CD4-positive, CD25-positive, alpha-beta regulatory T cell (primary cell): ENCODE measurements at regions not wholly inside any gene's neighbourhood (a gene's known extent, or its start where the extent isn't known, plus 50 kb on each side); places are given as distances from the start of the nearest gene placed in this dataset.
"Not testable (repeated sequence)": the region's sequence is repeated elsewhere in the genome, so short reads cannot be mapped to it uniquely, and the experiment has no call there.

Experiments used
- ATAC-seq, 2 donors: fragments of 150-1000 bp; cut with Tn5 transposase; one replicate each; pipeline ENCODE4 v1.10.0; 2021; ENCODE audit warnings: low read depth in 2 of 2, moderate number of reproducible peaks in 2 of 2, moderate library complexity in 1 of 2
- DNase-seq, 3 donors: peaks; one replicate each; pipeline versions ENCODE4 v3.0.0 to v3.0.0-alpha.2; 2012 to 2022; ENCODE audit warnings: mixed read lengths in 1 of 3
- H3K27ac ChIP-seq: one replicate; pipeline ENCODE4 v1.7.0; 2013; ENCODE audit warnings: mild to moderate bottlenecking, low read length; ENCODE audit not compliant: insufficient read depth, poor library complexity, severe bottlenecking
- H3K27me3 ChIP-seq: one replicate; pipeline ENCODE4 v1.7.0; 2013; ENCODE audit warnings: low read length; ENCODE audit not compliant: control insufficient read depth, insufficient read depth
- H3K36me3 ChIP-seq: one replicate; pipeline ENCODE4 v1.7.0; 2013; ENCODE audit warnings: mild to moderate bottlenecking, low read length, moderate library complexity; ENCODE audit not compliant: control insufficient read depth, insufficient read depth
- H3K4me1 ChIP-seq: 2 replicates; pipeline ENCODE4 v1.7.0; 2013; ENCODE audit warnings: mild to moderate bottlenecking, low read length; ENCODE audit not compliant: insufficient read depth, control insufficient read depth, poor library complexity, severe bottlenecking
- H3K4me3 ChIP-seq: one replicate; pipeline ENCODE4 v1.7.0; 2013; ENCODE audit warnings: low read depth, mild to moderate bottlenecking, low read length, moderate library complexity
- H3K9me3 ChIP-seq, 2 experiments: 1 replicate in 1 of 2; 2 replicates in 1 of 2; pipeline ENCODE4 v1.7.0; 2013; ENCODE audit warnings: low read length in 2 of 2, mild to moderate bottlenecking in 1 of 2, moderate library complexity in 1 of 2; ENCODE audit not compliant: control insufficient read depth in 2 of 2
- H3K27ac Mint-ChIP-seq, 3 donors: one replicate each; pipeline ENCODE4 v1.8.0; 2020 to 2022; ENCODE audit warnings: mild to moderate bottlenecking in 3 of 3, mixed read lengths in 3 of 3, moderate library complexity in 2 of 3
- H3K27me3 Mint-ChIP-seq: one replicate; pipeline ENCODE4 v1.8.0; 2022; ENCODE audit warnings: mild to moderate bottlenecking, mixed read lengths
- H3K36me3 Mint-ChIP-seq: one replicate; pipeline ENCODE4 v1.8.0; 2020; ENCODE audit warnings: mixed read lengths
- H3K4me1 Mint-ChIP-seq, 4 donors: one replicate each; pipeline ENCODE4 v1.8.0; 2020 to 2022; ENCODE audit warnings: mixed read lengths in 4 of 4, mild to moderate bottlenecking in 1 of 4
- H3K4me3 Mint-ChIP-seq, 4 donors: one replicate each; pipeline ENCODE4 v1.8.0; 2020 to 2022; ENCODE audit warnings: mild to moderate bottlenecking in 4 of 4, mixed read lengths in 4 of 4, moderate library complexity in 3 of 4
- H3K9me3 Mint-ChIP-seq, 7 donors: one replicate each; pipeline ENCODE4 v1.8.0; 2020 to 2022; ENCODE audit warnings: mixed read lengths in 7 of 7, mild to moderate bottlenecking in 3 of 7, moderate library complexity in 2 of 7

DNA sequence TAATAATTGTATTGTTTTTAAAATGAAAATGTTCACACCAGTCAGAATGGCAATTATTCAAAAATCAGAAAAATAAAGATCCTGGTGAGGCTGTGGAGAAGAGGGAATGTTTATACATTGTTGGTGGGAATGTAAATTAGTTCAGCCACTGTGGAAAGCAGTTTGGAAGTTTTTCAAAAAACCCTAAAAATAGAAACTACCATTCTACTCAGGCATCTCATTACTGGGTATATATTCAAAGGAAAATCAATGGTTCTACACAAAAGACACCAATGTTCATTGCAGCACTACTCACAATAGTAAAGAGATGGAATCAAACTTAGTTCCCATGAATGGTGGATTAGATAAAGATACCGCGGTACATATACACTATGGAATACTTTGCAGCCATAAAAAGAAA is 461.5 kb upstream of the ADGRB3 start:
- H3K27me3 Mint-ChIP-seq, result no peaks in the 10 kb centered on the region
- no peaks in the 10 kb centered on the region for H3K4me1 Mint-ChIP-seq
- Histone ChIP-seq H3K27ac (no peak overlapping the region), H3K4me3 (no peak overlapping the region), H3K36me3 (no peaks in the 10 kb centered on the region), H3K27me3 (no peaks in the 10 kb centered on the region), H3K4me1 (no peaks in the 10 kb centered on the region), H3K9me3 (no peaks in the 10 kb centered on the region)
- ATAC-seq, result no peak
- no peaks in the 10 kb centered on the region for H3K36me3 Mint-ChIP-seq
- no peak overlapping the region for H3K27ac Mint-ChIP-seq
- H3K4me3 Mint-ChIP-seq, result no peak overlapping the region
- DNase-seq, result no peak
- peaks cover 0 to 17% (median 7%) of the 10 kb centered on the region in 7 donors for H3K9me3 Mint-ChIP-seq

DNA sequence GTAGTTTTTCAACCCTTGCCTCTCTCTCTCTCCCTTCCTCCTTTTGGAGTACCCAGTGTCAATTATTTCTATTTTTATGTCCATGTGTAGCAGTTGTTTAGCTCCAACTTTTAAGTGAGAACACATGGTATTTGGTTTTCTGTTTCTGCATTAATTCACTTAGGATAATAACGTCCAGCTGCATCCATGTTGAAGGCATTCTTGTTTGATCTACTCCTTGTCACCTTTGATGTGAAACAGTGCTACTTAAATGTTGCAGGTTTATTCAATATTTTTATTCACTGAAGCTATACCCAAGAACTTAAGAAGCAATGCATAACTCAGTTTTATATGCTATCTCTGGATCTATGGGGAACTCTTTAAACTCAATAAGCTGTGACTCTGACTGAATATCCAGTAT is 465.2 kb upstream of the ADGRB3 start:
- Histone ChIP-seq H3K9me3 (no peaks in the 10 kb centered on the region), H3K4me3 (no peak overlapping the region), H3K4me1 (no peaks in the 10 kb centered on the region), H3K27ac (no peak overlapping the region), H3K27me3 (no peaks in the 10 kb centered on the region), H3K36me3 (no peaks in the 10 kb centered on the region)
- Mint-ChIP-seq H3K4me3 (no peak overlapping the region), H3K36me3 (no peaks in the 10 kb centered on the region), H3K27ac (no peak overlapping the region), H3K9me3 (peaks cover 0 to 13% (median 7%) of the 10 kb centered on the region in 7 donors), H3K4me1 (no peaks in the 10 kb centered on the region), H3K27me3 (no peaks in the 10 kb centered on the region)
- DNase-seq, result no peak
- no peak for ATAC-seq

DNA sequence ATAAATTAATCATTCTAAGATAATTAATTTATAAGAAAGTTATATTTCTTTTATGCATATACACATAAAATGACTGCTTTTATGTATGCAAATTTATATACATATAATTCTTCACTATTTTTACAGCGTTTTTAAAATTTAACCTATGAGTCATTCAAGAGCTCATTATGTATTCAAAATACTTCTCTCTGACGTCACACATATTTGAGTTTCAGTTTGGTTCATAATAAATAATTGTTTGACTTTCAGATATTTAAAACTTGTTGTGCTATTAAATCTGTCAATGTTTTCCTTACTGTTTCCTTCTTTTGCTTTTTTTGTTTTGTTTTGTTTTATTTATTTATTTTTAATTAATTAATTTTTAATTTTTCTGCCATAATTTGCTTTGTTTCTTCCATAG is 467.5 kb upstream of the ADGRB3 start:
- H3K27me3 Mint-ChIP-seq, result no peaks in the 10 kb centered on the region
- DNase-seq (no peak), ATAC-seq (no peak)
- peaks cover 3 to 16% (median 6%) of the 10 kb centered on the region in 7 donors for H3K9me3 Mint-ChIP-seq
- H3K4me3 ChIP-seq, result no peak overlapping the region
- H3K9me3 ChIP-seq, result no peaks in the 10 kb centered on the region
- no peak overlapping the region for H3K4me3 Mint-ChIP-seq
- no peaks in the 10 kb centered on the region for H3K4me1 Mint-ChIP-seq
- H3K27ac ChIP-seq, result no peak overlapping the region
- no peaks in the 10 kb centered on the region for H3K36me3 Mint-ChIP-seq
- no peaks in the 10 kb centered on the region for H3K27me3 ChIP-seq
- no peaks in the 10 kb centered on the region for H3K4me1 ChIP-seq
- no peaks in the 10 kb centered on the region for H3K36me3 ChIP-seq
- H3K27ac Mint-ChIP-seq, result no peak overlapping the region

DNA sequence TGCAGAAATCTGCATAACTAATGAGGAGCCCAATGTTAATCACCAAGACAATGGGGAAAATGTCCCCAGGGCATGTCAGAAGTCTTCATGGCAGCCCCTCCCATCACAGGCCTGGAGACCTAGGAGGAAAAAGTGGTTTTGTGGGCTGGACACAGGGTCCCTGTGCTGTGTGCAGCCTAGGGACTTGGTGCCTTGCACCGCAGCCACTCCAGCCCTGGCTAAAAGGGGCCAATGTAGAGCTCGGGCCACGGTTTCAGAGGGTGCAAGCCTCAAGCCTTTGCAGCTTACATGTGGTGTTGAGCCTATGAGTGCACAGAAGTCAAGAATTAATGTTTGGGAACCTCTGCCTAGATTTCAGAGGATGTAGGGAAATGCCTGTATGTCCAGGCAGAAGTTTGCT is 474.3 kb upstream of the ADGRB3 start:
- not testable (repeated sequence) for H3K4me3 Mint-ChIP-seq, H3K4me1 ChIP-seq, H3K27me3 Mint-ChIP-seq, H3K27ac ChIP-seq, H3K27ac Mint-ChIP-seq, ATAC-seq, H3K27me3 ChIP-seq, H3K9me3 ChIP-seq, H3K36me3 Mint-ChIP-seq, H3K36me3 ChIP-seq, DNase-seq, H3K4me1 Mint-ChIP-seq, H3K4me3 ChIP-seq
- peaks cover 0 to 16% (median 6%) of the 10 kb centered on the region in 7 donors for H3K9me3 Mint-ChIP-seq

DNA sequence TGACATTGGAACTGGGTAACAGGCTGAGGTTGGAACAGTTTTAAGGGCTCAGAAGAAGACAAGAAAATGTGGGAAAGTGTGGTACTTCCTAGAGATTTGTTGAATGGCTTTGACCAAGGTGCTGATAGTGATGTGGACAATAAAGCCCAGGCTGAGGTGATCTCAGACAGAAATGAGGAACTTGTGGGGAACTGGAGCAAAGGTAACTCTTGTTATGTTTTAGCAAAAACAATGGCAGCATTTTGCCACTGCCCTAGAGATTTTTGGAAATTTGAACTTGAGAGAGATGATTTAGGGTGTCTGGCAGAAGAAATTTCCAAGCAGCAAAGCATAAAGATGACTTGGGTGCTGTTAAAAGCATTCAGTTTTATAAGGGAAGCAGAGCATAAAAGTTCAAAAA is 474.7 kb upstream of the ADGRB3 start:
- no peaks in the 10 kb centered on the region for H3K4me1 ChIP-seq
- ATAC-seq (no peak), DNase-seq (no peak)
- no peak overlapping the region for H3K27ac Mint-ChIP-seq
- no peaks in the 10 kb centered on the region for H3K27me3 ChIP-seq
- no peaks in the 10 kb centered on the region for H3K36me3 Mint-ChIP-seq
- H3K27ac ChIP-seq, result no peak overlapping the region
- H3K4me3 Mint-ChIP-seq, result no peak overlapping the region
- H3K27me3 Mint-ChIP-seq, result no peaks in the 10 kb centered on the region
- H3K4me3 ChIP-seq, result no peak overlapping the region
- H3K9me3 ChIP-seq, result peaks cover 0 to 9% of the 10 kb centered on the region in 2 experiments
- H3K36me3 ChIP-seq, result no peaks in the 10 kb centered on the region
- no peaks in the 10 kb centered on the region for H3K4me1 Mint-ChIP-seq
- H3K9me3 Mint-ChIP-seq, result peaks cover 0 to 16% (median 5%) of the 10 kb centered on the region in 7 donors

DNA sequence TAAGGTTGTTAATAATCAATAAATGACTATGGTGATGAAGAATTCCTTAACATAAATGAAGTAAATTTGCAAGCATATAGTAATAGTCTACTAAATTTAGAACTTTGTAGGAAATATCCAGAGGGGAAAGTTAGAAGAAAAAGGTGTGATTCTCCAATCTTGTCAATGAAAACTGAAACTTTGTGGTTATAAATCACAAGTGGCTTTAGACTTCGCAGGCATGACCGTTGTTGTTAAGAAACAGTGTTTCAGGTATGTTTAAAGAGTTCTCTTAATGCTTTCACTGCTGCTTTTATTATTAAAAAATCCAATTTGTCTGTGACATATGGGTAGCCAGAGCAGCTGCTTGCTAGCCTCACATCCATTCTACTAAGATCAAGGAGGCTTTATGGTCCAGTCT is 475.6 kb upstream of the ADGRB3 start:
- Histone ChIP-seq H3K36me3 (no peaks in the 10 kb centered on the region), H3K27me3 (no peaks in the 10 kb centered on the region), H3K9me3 (peaks cover 0 to 9% of the 10 kb centered on the region in 2 experiments), H3K4me1 (no peaks in the 10 kb centered on the region), H3K4me3 (no peak overlapping the region), H3K27ac (no peak overlapping the region)
- peaks cover 0 to 13% (median 5%) of the 10 kb centered on the region in 7 donors for H3K9me3 Mint-ChIP-seq
- ATAC-seq, result no peak
- H3K4me3 Mint-ChIP-seq, result no peak overlapping the region
- H3K27me3 Mint-ChIP-seq, result no peaks in the 10 kb centered on the region
- no peak for DNase-seq
- no peaks in the 10 kb centered on the region for H3K36me3 Mint-ChIP-seq
- H3K27ac Mint-ChIP-seq, result no peak overlapping the region
- no peaks in the 10 kb centered on the region for H3K4me1 Mint-ChIP-seq

DNA sequence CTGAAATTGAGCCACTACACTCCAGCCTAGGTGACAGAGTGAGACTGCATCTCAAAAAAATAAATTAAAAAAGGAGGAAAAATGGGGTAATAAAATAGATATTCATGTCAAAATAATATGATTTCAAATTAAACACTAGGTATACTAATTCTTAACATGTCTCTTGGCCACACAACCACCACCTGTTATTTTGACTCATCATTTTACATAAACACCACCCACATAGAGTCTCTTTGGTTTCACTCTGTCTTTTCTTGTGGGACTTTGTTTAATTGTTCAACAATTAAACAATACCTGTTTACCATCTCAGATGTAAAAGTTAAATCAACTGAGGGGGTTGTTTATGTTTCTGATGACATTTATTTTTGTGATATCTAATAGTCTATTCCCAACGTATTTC is 476.8 kb upstream of the ADGRB3 start:
- no peaks in the 10 kb centered on the region for H3K27me3 Mint-ChIP-seq
- Histone ChIP-seq H3K4me3 (no peak overlapping the region), H3K36me3 (no peaks in the 10 kb centered on the region), H3K27ac (no peak overlapping the region), H3K27me3 (no peaks in the 10 kb centered on the region), H3K4me1 (no peaks in the 10 kb centered on the region), H3K9me3 (peaks cover 0 to 9% of the 10 kb centered on the region in 2 experiments)
- peaks cover 0 to 16% (median 4%) of the 10 kb centered on the region in 7 donors for H3K9me3 Mint-ChIP-seq
- H3K4me1 Mint-ChIP-seq, result no peaks in the 10 kb centered on the region
- no peaks in the 10 kb centered on the region for H3K36me3 Mint-ChIP-seq
- no peak overlapping the region for H3K27ac Mint-ChIP-seq
- ATAC-seq (no peak), DNase-seq (no peak)
- no peak overlapping the region for H3K4me3 Mint-ChIP-seq

DNA sequence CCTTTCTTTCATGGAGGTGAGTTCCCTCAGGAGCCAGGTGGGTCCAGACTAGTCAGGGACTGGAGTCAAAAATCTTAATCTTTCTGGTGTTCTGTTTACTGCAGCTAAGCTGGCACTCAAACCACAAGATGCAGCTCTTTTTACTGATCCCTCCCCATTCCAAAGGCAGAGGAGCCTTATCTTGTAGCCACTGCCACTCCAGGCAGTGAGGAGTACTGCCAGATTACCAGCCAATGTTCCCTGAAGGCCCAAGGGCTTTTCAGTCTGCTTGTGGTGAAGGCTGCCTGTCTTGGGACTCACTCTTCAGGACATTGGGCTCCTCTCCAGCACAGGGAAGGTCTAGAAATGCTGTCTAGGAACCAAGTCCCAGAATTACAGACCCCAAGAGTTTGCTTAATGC is 490.4 kb upstream of the ADGRB3 start:
- H3K9me3 Mint-ChIP-seq, result peaks cover 5 to 23% (median 8%) of the 10 kb centered on the region in 7 donors
- H3K36me3 Mint-ChIP-seq, result no peaks in the 10 kb centered on the region
- DNase-seq, result no peak
- Histone ChIP-seq H3K4me1 (no peaks in the 10 kb centered on the region), H3K27me3 (no peaks in the 10 kb centered on the region), H3K36me3 (no peaks in the 10 kb centered on the region), H3K4me3 (no peak overlapping the region), H3K27ac (no peak overlapping the region), H3K9me3 (peaks cover 2 to 15% of the 10 kb centered on the region in 2 experiments)
- peaks cover 0 to 3% (median 0%) of the 10 kb centered on the region in 4 donors for H3K4me1 Mint-ChIP-seq
- H3K27ac Mint-ChIP-seq, result no peak overlapping the region
- no peaks in the 10 kb centered on the region for H3K27me3 Mint-ChIP-seq
- no peak for ATAC-seq
- no peak overlapping the region for H3K4me3 Mint-ChIP-seq
